DMS53 treated with DMSO at 0.1 percent for 48 hours (cell line): ENCODE measurements at regions not wholly inside any gene's neighbourhood (a gene's known extent, or its start where the extent isn't known, plus 50 kb on each side); places are given as distances from the start of the nearest gene placed in this dataset.

Experiments used
- DNase-seq: peaks from one replicate; lab custom pipeline; 2025; ENCODE audit not compliant: unreplicated experiment; lab: John Stamatoyannopoulos, UW

GRCh38 chr11:43614214-43614613 lies 66.3 kb upstream of the HSD17B12 start:
- DNase-seq, result no peak

GRCh38 chr11:43619863-43620505 lies 60.6 kb upstream of the HSD17B12 start:
- DNase-seq, result no peak

- no peak for DNase-seq
Observed at GRCh38 chr11:43626798-43627197, 53.7 kb upstream of the HSD17B12 start.
